GM18498 (cell line): ENCODE measurements at regions not wholly inside any gene's neighbourhood (a gene's known extent, or its start where the extent isn't known, plus 50 kb on each side); places are given as distances from the start of the nearest gene placed in this dataset.

ENCODE experiments used
- ATAC-seq: cut with Tn5 transposase; IDR thresholded peaks from one replicate; pipeline ENCODE4 v1.9.1; 2021; ENCODE audit warnings: mild to moderate bottlenecking, moderate library complexity; ENCODE audit not compliant: unreplicated experiment

GRCh38 chr2:199707593-199708185, 143.3 kb downstream of the FTCDNL1 start:
- ATAC-seq: no peak

GRCh38 chr2:199705538-199705937, 145.5 kb downstream of the FTCDNL1 start:
- no peak for ATAC-seq

DNA sequence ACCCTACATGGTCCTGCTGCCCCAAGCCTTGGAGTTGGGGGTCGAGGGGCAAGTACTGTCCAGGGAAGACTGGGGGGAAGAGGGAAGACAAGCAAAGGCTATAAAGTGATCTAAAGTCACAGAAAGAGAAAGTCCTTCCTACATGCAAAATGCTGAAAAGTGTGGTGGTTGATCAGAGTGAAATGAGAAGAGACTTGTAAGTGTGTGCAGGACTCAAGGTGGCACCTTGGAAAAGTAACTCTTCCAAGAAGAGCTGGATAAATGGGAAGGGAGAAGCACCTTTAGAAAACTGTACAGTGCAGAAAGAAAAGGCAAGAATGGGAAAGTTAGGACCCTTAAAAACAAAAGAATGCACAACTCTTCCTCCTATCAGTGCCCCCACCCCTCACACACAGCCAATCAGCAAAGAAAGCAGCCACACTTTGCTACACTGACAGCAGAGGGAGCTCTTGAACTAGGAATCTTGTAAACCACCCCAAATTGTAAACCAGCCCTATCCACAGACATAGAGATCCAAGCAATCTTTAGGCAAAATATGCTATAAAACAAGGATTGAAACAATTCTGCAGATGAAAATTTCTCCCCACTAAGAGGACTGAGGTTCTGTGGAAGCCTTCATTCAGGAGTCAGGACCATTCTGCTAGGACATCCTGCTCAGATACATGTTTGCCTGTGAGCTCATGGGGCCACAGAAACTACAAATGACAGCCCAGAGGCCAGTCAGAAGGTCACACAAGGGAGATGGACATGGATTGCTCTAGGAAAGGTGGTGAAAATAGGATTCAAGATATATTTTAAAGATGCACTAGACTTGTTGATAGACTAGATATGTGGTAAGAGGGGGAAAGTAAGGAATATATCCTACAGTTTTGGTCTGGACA, 146.4 kb downstream of the FTCDNL1 start:
- ATAC-seq: no peak

DNA sequence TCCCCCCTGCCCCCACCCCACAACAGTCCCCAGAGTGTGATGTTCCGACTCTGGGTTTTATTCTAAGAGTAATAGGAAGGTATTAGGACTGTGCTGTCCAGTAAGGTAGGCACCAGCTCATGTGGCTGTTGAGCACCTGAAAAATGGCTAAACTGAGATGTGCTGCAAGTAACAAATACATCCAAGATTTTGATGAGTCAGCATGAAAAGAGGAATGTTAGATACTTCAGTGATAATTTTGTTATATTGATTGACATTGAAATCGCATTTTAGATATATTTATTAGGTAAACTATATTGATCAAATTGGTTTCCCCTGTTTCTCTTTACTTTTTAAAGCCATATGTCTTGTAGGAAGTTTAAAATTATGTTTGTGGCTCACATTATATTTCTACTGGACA, 147.8 kb downstream of the FTCDNL1 start:
- no peak for ATAC-seq

- ATAC-seq: no peak
Observed at GRCh38 chr2:199697469-199697868, 153.5 kb downstream of the FTCDNL1 start.

DNA sequence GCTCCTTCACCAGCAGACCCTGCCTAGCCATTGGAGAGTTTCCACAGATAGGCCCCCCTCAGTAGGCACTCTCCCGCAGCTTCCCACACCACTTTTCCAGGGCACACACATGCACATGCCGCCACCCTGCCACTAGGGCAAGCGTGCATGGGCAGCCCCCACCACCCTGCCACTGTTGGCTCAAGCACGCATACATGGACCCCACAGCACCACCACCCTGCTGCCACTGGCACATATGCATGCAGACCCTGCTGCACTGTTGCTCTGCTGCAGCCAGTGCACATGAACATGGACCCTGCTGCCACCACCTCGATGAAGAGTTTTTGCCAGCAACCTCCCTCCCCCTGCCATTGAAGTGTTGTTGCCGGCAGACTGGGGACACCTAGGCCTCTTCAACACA, 154.9 kb downstream of the FTCDNL1 start:
- no peak for ATAC-seq

DNA sequence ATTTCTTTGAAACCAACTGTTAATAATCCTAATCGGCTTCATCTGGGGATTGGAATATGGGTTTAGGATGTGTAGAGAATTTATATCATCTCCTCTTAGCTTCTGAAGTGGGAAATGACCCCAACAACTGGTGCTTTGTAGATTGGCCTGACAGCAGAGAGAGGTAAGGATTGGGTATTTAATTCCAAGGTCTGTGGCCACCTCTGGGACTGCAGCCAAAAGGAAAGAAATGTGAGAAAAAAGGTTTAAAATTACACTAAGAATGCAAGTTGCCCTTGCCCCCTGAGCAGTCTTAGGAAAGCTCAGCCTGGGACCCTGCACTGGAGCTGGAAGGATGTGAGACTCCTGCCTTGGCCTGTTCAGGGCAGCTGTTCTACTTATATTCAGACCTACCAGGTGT, 157.1 kb downstream of the FTCDNL1 start:
- ATAC-seq: no peak

GRCh38 chr2:199692489-199692888, 158.5 kb downstream of the FTCDNL1 start:
- no peak for ATAC-seq

DNA sequence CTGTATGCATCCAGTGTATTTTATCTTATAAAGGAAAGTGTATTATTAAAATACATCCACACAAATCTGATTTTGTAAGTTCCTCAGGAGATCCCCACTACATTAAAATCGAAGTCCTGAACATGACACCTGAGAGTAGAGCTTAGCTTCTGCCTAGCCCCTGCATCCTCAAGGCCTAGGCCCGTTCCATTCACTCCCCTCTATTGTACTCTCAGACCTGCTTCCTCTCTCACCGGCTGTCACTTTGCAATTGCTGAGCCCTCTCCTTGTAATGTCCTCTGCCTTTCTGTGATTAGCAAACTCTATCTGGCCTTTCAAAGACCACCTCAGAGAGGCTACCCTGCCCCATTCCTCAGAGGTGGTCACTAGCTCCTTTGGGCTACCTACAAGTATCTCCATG, 160.8 kb downstream of the FTCDNL1 start:
- ATAC-seq: no peak

GRCh38 chr2:199685669-199686068, 165.3 kb downstream of the FTCDNL1 start:
- no peak for ATAC-seq

DNA sequence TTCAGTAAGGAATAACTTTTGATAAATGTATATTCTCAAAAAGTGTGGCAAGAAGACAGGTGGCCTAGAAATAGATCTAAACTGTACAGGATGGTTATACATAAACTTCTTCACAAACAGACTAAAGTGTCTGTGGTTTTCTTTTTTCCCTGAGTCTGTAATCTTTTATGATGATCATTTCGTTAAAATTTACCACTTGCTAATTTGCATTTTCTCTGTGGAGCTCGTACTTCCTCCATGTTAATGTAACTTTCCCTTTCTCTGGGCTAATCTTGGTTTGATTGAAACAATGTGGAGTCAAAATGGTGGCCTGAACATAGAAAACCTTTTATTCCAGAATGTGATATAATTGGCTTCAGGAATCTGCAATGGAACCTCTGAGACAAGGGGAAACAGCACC, 166.2 kb downstream of the FTCDNL1 start:
- ATAC-seq: peak; percentile 58

- no peak for ATAC-seq
Observed at GRCh38 chr2:199684168-199684567, 166.8 kb downstream of the FTCDNL1 start.

DNA sequence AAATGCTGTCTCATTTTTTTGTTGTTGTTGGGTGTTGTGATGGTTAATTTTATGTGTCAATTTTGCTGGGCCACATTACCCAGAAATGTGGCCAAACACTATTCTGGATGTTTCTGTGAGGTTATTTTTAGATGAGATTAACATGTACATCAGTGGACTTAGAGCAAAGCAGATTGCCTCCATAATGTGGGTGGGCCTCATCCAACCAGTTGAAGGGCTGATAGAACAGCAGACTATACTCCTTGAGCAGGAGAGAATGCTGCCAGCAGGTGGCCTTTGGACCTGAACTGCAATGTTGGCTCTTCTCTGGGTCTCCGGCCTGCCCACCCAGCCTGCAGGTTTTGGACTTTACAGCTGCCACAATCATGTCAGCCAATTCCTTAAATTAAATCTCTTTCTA, 169.0 kb downstream of the FTCDNL1 start:
- ATAC-seq: no peak

DNA sequence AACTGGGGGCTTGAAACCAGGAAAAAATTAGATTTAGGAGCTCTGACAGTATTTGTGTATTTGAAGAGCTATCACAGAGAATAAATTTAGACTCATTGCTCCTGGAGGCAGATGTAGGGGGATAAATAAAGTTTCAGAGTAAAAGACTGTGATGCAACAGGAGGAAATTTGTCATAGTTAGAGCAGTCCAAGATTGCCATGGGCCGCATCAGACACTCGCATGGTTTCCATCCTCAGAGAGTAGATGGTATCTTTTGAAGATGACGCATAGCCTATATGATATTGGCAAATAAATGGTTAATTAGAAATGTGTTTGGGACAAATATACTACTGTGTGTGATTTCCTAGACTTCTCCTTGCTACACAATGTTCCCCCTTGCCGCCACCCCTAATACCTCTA, 170.5 kb downstream of the FTCDNL1 start:
- no peak for ATAC-seq

- ATAC-seq: no peak
Observed at GRCh38 chr2:199679883-199680282, 171.1 kb downstream of the FTCDNL1 start.

GRCh38 chr2:199677881-199678280, 173.1 kb downstream of the FTCDNL1 start:
- ATAC-seq: no peak

GRCh38 chr2:199668645-199669044, 182.3 kb downstream of the FTCDNL1 start:
- ATAC-seq: no peak

GRCh38 chr2:199663157-199663556, 187.8 kb downstream of the FTCDNL1 start:
- peak; percentile 63 for ATAC-seq

DNA sequence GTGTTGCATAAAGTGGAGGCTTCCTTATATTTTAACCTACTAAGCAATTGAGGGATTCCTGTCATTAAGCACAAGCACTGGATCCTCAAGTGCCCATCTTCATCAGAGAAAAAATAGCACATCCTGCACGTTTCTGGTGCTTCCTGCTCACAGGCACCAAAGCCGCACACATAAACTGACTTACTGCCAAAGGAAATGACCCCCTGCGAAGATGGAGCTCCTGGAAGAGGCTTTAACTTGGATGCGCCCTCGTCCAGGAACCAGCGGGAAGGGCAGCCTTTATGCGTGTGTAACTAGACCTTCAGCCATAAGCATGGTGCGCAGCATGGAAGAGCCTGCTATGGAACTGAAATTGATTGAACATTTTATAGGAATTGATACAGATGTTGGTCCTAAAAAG, 188.7 kb downstream of the FTCDNL1 start:
- no peak for ATAC-seq

DNA sequence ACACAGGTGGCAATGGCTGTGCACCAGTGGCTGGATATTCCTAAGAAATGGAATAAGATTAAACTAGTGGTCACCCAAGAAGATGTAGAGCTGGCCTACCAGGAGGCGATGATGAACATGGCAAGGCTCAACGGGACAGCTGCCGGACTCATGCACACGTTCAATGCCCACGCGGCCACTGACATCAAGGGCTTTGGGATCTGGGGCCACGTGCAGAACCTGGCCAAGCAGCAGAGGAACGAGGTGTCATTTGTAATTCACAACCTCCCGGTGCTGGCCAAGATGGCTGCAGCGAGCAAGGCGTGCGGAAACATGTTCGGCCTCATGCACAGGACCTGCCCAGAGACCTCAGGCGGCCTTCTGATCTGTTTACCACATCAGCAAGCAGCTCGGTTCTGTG, 190.8 kb downstream of the FTCDNL1 start:
- ATAC-seq: no peak

DNA sequence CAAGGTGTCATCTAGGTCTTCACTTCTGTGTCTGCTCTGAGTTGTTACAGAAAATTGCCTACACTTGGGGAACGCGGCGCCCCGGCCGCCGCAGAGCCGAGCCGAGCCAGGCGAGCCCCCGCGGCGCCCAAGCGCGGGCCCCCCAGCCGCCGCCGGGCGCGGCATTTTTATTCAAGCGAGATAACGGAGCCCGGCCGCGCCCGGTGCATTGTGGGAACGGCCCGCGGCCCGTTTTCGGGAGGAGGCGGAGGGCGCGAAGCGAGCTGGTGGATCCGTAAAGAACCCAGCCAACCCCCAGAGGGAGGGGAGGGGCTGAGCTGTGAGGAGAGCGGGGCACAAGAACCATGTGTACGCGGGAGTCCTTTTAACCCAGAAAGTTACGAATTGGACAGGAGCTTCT, 191.8 kb downstream of the FTCDNL1 start:
- ATAC-seq: no peak

- peak; percentile 84 for ATAC-seq
Observed at GRCh38 chr2:199646439-199646838, 188.7 kb upstream of the SATB2 start.

GRCh38 chr2:199631129-199631528, 173.4 kb upstream of the SATB2 start:
- ATAC-seq: no peak
